ENCODE measurements at regions not wholly inside any gene's neighbourhood (a gene's known extent, or its start where the extent isn't known, plus 50 kb on each side); places are given as distances from the start of the nearest gene placed in this dataset.

DNA sequence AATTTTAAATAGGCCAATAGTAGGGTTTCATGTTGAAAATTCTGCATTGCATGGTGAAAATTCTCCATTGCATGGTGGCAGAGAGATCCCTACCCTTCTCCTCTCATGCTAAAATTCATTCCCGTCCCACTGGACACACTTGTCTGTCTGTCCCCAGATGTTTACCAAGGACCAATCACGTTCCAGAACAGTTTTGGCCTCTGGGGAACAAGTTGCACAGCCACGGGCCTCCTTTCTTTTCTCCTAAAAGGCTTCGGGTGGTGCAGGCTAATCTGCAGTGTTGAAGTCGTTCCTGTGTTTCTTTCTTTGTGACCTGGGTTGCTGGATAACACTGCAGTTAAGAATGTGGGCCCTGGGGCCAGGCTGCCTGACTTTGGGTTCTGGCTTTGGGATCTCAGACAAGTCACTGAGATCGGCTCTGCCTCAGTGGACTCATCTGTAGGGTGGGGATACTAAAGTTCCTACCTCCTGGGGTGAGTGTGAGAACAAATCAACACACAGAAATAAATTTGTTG lies 113.1 kb upstream of the FAM204A start:
- TF ChIP-seq, protein P1, sequence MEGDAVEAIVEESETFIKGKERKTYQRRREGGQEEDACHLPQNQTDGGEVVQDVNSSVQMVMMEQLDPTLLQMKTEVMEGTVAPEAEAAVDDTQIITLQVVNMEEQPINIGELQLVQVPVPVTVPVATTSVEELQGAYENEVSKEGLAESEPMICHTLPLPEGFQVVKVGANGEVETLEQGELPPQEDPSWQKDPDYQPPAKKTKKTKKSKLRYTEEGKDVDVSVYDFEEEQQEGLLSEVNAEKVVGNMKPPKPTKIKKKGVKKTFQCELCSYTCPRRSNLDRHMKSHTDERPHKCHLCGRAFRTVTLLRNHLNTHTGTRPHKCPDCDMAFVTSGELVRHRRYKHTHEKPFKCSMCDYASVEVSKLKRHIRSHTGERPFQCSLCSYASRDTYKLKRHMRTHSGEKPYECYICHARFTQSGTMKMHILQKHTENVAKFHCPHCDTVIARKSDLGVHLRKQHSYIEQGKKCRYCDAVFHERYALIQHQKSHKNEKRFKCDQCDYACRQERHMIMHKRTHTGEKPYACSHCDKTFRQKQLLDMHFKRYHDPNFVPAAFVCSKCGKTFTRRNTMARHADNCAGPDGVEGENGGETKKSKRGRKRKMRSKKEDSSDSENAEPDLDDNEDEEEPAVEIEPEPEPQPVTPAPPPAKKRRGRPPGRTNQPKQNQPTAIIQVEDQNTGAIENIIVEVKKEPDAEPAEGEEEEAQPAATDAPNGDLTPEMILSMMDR (IDR thresholded peaks at IDR 0.05; ENCODE audit: control extremely low read depth, extremely low read depth): no peak
- Histone ChIP-seq H3K27me3 (ENCODE audit: control insufficient read depth in 3 of 3, insufficient read depth in 3 of 3, low read length in 2 of 3) (peaks cover 0 to 9% (median 3%) of the 10 kb centered on the region in 3 donors), H3K4me3 (no peak overlapping the region), H3K4me1 (ENCODE audit: control insufficient read depth in 5 of 5, insufficient read depth in 5 of 5, low read length in 5 of 5) (no peaks in the 10 kb centered on the region), H3K36me3 (ENCODE audit: control insufficient read depth in 4 of 4, insufficient read depth in 4 of 4, low read length in 4 of 4) (no peaks in the 10 kb centered on the region), H3K9ac (ENCODE audit: insufficient read depth in 1 of 2, low read length in 2 of 2) (no peak overlapping the region), H3K27ac (ENCODE audit: low read depth in 1 of 2, low read length in 1 of 2) (no peak overlapping the region), H3K9me3 (ENCODE audit: control insufficient read depth in 4 of 4, insufficient read depth in 3 of 4, low read length in 3 of 4) (no peaks in the 10 kb centered on the region)
- DNase-seq (no peak), ATAC-seq (ENCODE audit: insufficient read depth, low FRiP score) (no peak)
- 72 to 73% methylated on average over 6 of the region's 6 CpGs for WGBS, 2 donors

DNA sequence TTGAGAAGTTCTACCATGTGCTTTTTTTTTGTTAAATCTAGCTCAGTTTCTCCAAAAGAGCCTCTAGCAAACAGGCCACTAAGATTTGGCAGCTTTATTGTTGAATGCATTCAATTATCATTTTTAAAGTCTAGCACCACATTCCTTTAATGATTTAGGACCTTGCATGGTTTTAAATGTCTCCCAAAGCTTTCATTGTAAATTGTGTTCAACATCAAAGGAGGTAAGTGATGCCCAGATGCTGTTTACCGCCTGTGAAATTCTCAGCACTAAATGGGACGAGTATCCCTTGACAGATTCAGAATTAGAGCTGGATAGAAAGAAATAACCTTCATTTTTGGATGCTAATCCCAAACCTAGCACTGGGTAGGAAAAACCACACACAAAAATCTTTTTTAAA lies 112.1 kb upstream of the FAM204A start:
- TF ChIP-seq, protein P1 (IDR thresholded peaks at IDR 0.05; ENCODE audit: control extremely low read depth, extremely low read depth): no peak
- Histone ChIP-seq H3K36me3 (ENCODE audit: control insufficient read depth in 4 of 4, insufficient read depth in 4 of 4, low read length in 4 of 4) (no peaks in the 10 kb centered on the region), H3K9ac (ENCODE audit: insufficient read depth in 1 of 2, low read length in 2 of 2) (no peak overlapping the region), H3K4me3 (no peak overlapping the region), H3K9me3 (ENCODE audit: control insufficient read depth in 4 of 4, insufficient read depth in 3 of 4, low read length in 3 of 4) (peaks cover 0 to 3% (median 0%) of the 10 kb centered on the region in 4 donors), H3K27me3 (ENCODE audit: control insufficient read depth in 3 of 3, insufficient read depth in 3 of 3, low read length in 2 of 3) (peaks cover 0 to 8% (median 3%) of the 10 kb centered on the region in 3 donors), H3K27ac (ENCODE audit: low read depth in 1 of 2, low read length in 1 of 2) (no peak overlapping the region), H3K4me1 (ENCODE audit: control insufficient read depth in 5 of 5, insufficient read depth in 5 of 5, low read length in 5 of 5) (no peaks in the 10 kb centered on the region)
- WGBS, 2 donors: 74 to 85% methylated on average over 2 of the region's 2 CpGs
- DNase-seq: no peak
- ATAC-seq (ENCODE audit: insufficient read depth, low FRiP score): no peak

DNA sequence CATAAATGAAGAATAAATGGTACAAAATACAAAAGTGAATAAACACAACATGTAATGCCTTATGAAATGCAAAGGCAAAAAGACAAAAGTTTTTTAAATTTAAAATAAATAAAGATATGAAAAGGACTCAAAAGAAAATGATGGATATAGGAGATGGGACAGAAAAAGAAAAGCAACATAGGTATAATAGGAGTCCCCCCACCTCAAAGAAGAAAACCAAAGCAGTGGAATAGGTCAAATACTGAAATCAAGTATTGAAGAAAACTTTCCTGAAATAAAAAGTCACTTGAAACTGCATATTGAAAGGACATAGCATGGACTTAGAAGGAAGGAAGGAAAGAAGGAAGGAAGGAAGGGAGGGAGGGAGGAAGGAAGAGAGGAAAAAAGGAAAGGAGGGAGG lies 110.0 kb upstream of the FAM204A start:
- no peak overlapping the region for H3K4me3 ChIP-seq
- H3K36me3 ChIP-seq (ENCODE audit: control insufficient read depth in 4 of 4, insufficient read depth in 4 of 4, low read length in 4 of 4): no peaks in the 10 kb centered on the region
- H3K4me1 ChIP-seq (ENCODE audit: control insufficient read depth in 5 of 5, insufficient read depth in 5 of 5, low read length in 5 of 5): peaks cover 0 to 3% (median 0%) of the 10 kb centered on the region in 5 donors
- no peak overlapping the region for H3K27ac ChIP-seq (ENCODE audit: low read depth in 1 of 2, low read length in 1 of 2)
- no peak for DNase-seq
- no peak overlapping the region for H3K9ac ChIP-seq (ENCODE audit: insufficient read depth in 1 of 2, low read length in 2 of 2)
- peaks cover 0 to 5% (median 0%) of the 10 kb centered on the region in 3 donors for H3K27me3 ChIP-seq (ENCODE audit: control insufficient read depth in 3 of 3, insufficient read depth in 3 of 3, low read length in 2 of 3)
- ATAC-seq (ENCODE audit: insufficient read depth, low FRiP score): no peak
- TF ChIP-seq, protein P1 (IDR thresholded peaks at IDR 0.05; ENCODE audit: control extremely low read depth, extremely low read depth): no peak
- H3K9me3 ChIP-seq (ENCODE audit: control insufficient read depth in 4 of 4, insufficient read depth in 3 of 4, low read length in 3 of 4): peaks cover 0 to 3% (median 0%) of the 10 kb centered on the region in 4 donors

DNA sequence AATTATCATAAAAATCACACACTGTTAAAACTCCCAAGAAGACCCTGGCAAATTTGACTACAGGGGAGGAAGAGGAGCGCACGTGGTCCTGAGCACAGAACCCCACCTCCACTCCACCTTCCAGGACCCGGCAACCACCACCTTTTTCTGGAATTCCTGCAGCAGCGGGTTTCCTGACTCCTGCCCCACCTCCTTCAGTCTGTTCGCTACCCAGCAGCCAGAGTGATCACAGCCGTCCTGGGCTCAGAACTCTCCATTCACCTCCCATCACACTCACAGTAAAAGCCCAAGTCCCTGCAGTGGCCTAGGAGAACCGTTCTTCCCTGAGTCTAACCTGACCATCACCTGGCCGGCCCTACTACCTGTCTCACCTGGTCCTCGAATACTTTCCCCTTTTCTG lies 107.4 kb upstream of the FAM204A start:
- no peak for DNase-seq
- H3K27me3 ChIP-seq (ENCODE audit: control insufficient read depth in 3 of 3, insufficient read depth in 3 of 3, low read length in 2 of 3): peaks cover 0 to 5% (median 0%) of the 10 kb centered on the region in 3 donors
- TF ChIP-seq, protein P1 (IDR thresholded peaks at IDR 0.05; ENCODE audit: control extremely low read depth, extremely low read depth): no peak
- H3K4me1 ChIP-seq (ENCODE audit: control insufficient read depth in 5 of 5, insufficient read depth in 5 of 5, low read length in 5 of 5): peaks cover 0 to 3% (median 0%) of the 10 kb centered on the region in 5 donors
- no peak for ATAC-seq (ENCODE audit: insufficient read depth, low FRiP score)
- H3K27ac ChIP-seq (ENCODE audit: low read depth in 1 of 2, low read length in 1 of 2): no peak overlapping the region
- H3K9me3 ChIP-seq (ENCODE audit: control insufficient read depth in 4 of 4, insufficient read depth in 3 of 4, low read length in 3 of 4): peaks cover 0 to 3% (median 0%) of the 10 kb centered on the region in 4 donors
- 57% methylated on average over 9 of the region's 9 CpGs for WGBS, 2 donors
- no peak overlapping the region for H3K9ac ChIP-seq (ENCODE audit: insufficient read depth in 1 of 2, low read length in 2 of 2)
- no peaks in the 10 kb centered on the region for H3K36me3 ChIP-seq (ENCODE audit: control insufficient read depth in 4 of 4, insufficient read depth in 4 of 4, low read length in 4 of 4)
- no peak overlapping the region for H3K4me3 ChIP-seq
